ENCODE measurements at regions not wholly inside any gene's neighbourhood (a gene's known extent, or its start where the extent isn't known, plus 50 kb on each side); places are given as distances from the start of the nearest gene placed in this dataset.
"Not testable (repeated sequence)": the region's sequence is repeated elsewhere in the genome, so short reads cannot be mapped to it uniquely, and the experiment has no call there.

- DNase-seq: not testable (repeated sequence)
Observed at GRCh38 chr4:100900945-100901344, 383.1 kb upstream of the EMCN start.

GRCh38 chr4:100900134-100900533 lies 382.3 kb upstream of the EMCN start:
- DNase-seq: no peak

- DNase-seq: peak; percentile 26
Observed at GRCh38 chr4:100898844-100899243, 381.0 kb upstream of the EMCN start.

- no peak for DNase-seq
Observed at GRCh38 chr4:100895556-100896197, 377.9 kb upstream of the EMCN start.

GRCh38 chr4:100894339-100894870 lies 376.6 kb upstream of the EMCN start:
- DNase-seq: no peak

- no peak for DNase-seq
Observed at GRCh38 chr4:100891808-100892207, 374.0 kb upstream of the EMCN start.

- no peak for DNase-seq
Observed at GRCh38 chr4:100889898-100890297, 372.1 kb upstream of the EMCN start.

GRCh38 chr4:100889401-100889800 lies 371.6 kb upstream of the EMCN start:
- no peak for DNase-seq

GRCh38 chr4:100882661-100883060 lies 364.8 kb upstream of the EMCN start:
- DNase-seq: no peak

GRCh38 chr4:100881283-100881682 lies 363.5 kb upstream of the EMCN start:
- DNase-seq: no peak

- no peak for DNase-seq
Observed at GRCh38 chr4:100880011-100880410, 362.2 kb upstream of the EMCN start.

GRCh38 chr4:100879471-100879870 lies 361.6 kb upstream of the EMCN start:
- DNase-seq: no peak

- no peak for DNase-seq
Observed at GRCh38 chr4:100876546-100876945, 358.7 kb upstream of the EMCN start.

- no peak for DNase-seq
Observed at GRCh38 chr4:100875296-100876068, 357.7 kb upstream of the EMCN start.

GRCh38 chr4:100872811-100873210 lies 355.0 kb upstream of the EMCN start:
- no peak for DNase-seq

GRCh38 chr4:100870940-100871772 lies 353.3 kb upstream of the EMCN start:
- DNase-seq: no peak

GRCh38 chr4:100869276-100869675 lies 351.5 kb upstream of the EMCN start:
- no peak for DNase-seq

- DNase-seq: peak; percentile 94
Observed at GRCh38 chr4:100868281-100868680, 350.5 kb upstream of the EMCN start.

GRCh38 chr4:100852326-100852725 lies 334.5 kb upstream of the EMCN start:
- no peak for DNase-seq

GRCh38 chr4:100849319-100849718 lies 331.5 kb upstream of the EMCN start:
- DNase-seq: peak; percentile 56

GRCh38 chr4:100848841-100849240 lies 331.0 kb upstream of the EMCN start:
- peak; percentile 8 for DNase-seq

GRCh38 chr4:100843910-100844309 lies 326.1 kb upstream of the EMCN start:
- no peak for DNase-seq

GRCh38 chr4:100842856-100843255 lies 325.0 kb upstream of the EMCN start:
- DNase-seq: no peak

Data from COR-L47 (cell line).